GM18498 (cell line): ENCODE measurements at regions not wholly inside any gene's neighbourhood (a gene's known extent, or its start where the extent isn't known, plus 50 kb on each side); places are given as distances from the start of the nearest gene placed in this dataset.
"Not testable (repeated sequence)": the region's sequence is repeated elsewhere in the genome, so short reads cannot be mapped to it uniquely, and the experiment has no call there.

ENCODE experiments used
- ATAC-seq: cut with Tn5 transposase; IDR thresholded peaks from one replicate; pipeline ENCODE4 v1.9.1; 2021; ENCODE audit warnings: mild to moderate bottlenecking, moderate library complexity; ENCODE audit not compliant: unreplicated experiment

GRCh38 chr1:102687383-102687782 lies 420.9 kb downstream of the COL11A1 start:
- ATAC-seq: no peak

- ATAC-seq: no peak
These were observed 446.8 kb downstream of the COL11A1 start for GRCh38 chr1:102661481-102661880.

- ATAC-seq: not testable (repeated sequence)
These were observed 448.3 kb downstream of the COL11A1 start for GRCh38 chr1:102659876-102660483.

- no peak for ATAC-seq
These were observed 453.3 kb downstream of the COL11A1 start for GRCh38 chr1:102655034-102655433.

- ATAC-seq: no peak
These were observed 467.4 kb downstream of the COL11A1 start for GRCh38 chr1:102640872-102641271.

GRCh38 chr1:102640312-102640711 lies 468.0 kb downstream of the COL11A1 start:
- ATAC-seq: no peak

GRCh38 chr1:102631691-102632090 lies 476.6 kb downstream of the COL11A1 start:
- no peak for ATAC-seq

- no peak for ATAC-seq
These were observed 478.3 kb downstream of the COL11A1 start for GRCh38 chr1:102630041-102630440.

GRCh38 chr1:102628109-102628613 lies 480.2 kb downstream of the COL11A1 start:
- no peak for ATAC-seq

GRCh38 chr1:102627145-102627544 lies 481.2 kb downstream of the COL11A1 start:
- no peak for ATAC-seq

- no peak for ATAC-seq
These were observed 492.4 kb downstream of the COL11A1 start for GRCh38 chr1:102615896-102616295.

GRCh38 chr1:102595106-102595505 lies 513.2 kb downstream of the COL11A1 start:
- ATAC-seq: no peak

GRCh38 chr1:102593276-102593675 lies 515.0 kb downstream of the COL11A1 start:
- no peak for ATAC-seq

GRCh38 chr1:102588536-102588935 lies 519.8 kb downstream of the COL11A1 start:
- no peak for ATAC-seq

- no peak for ATAC-seq
These were observed 522.3 kb downstream of the COL11A1 start for GRCh38 chr1:102586022-102586421.

GRCh38 chr1:102580806-102581205 lies 527.5 kb downstream of the COL11A1 start:
- ATAC-seq: no peak

- no peak for ATAC-seq
These were observed 529.5 kb downstream of the COL11A1 start for GRCh38 chr1:102578804-102579203.

GRCh38 chr1:102572637-102573036 lies 535.7 kb downstream of the COL11A1 start:
- no peak for ATAC-seq

GRCh38 chr1:102566182-102566581 lies 542.1 kb downstream of the COL11A1 start:
- no peak for ATAC-seq

GRCh38 chr1:102562380-102562779 lies 545.9 kb downstream of the COL11A1 start:
- ATAC-seq: no peak

GRCh38 chr1:102550729-102551384 lies 554.1 kb upstream of the OLFM3 start:
- peak; percentile 58 for ATAC-seq

- no peak for ATAC-seq
These were observed 549.5 kb upstream of the OLFM3 start for GRCh38 chr1:102546251-102546650.
